H1 (cell line): ENCODE measurements at regions not wholly inside any gene's neighbourhood (a gene's known extent, or its start where the extent isn't known, plus 50 kb on each side); places are given as distances from the start of the nearest gene placed in this dataset.

Experiments
- EP300 ChIP-seq, 2 experiments: IDR thresholded peaks; 1 replicate in 1 of 2; 2 replicates in 1 of 2; pipeline ENCODE4 v1.6.1; 2011 to 2012; ENCODE audit warnings: low read depth in 2 of 2, low read length in 2 of 2, mild to moderate bottlenecking in 2 of 2, borderline replicate concordance in 1 of 2, inconsistent platforms in 1 of 2, moderate library complexity in 1 of 2
- EZH2 ChIP-seq: fragments of 200-600 bp; sonication (generic); IDR thresholded peaks from 2 replicates; pipeline ENCODE4 v1.7.1; 2012; ENCODE audit warnings: low read depth, mild to moderate bottlenecking, moderate library complexity, low read length, inconsistent platforms; ENCODE audit not compliant: severe bottlenecking
- JUND ChIP-seq: IDR thresholded peaks from 2 replicates; pipeline ENCODE4 v1.6.1; 2011; ENCODE audit warnings: mild to moderate bottlenecking, improper control_type of control experiment, low read length
- SUZ12 ChIP-seq: fragments of 200-600 bp; sonication (generic); IDR thresholded peaks from 2 replicates; pipeline ENCODE4 v1.6.1; 2012; ENCODE audit warnings: mild to moderate bottlenecking, inconsistent platforms, low read length, moderate library complexity, mixed read lengths
- TBP ChIP-seq: IDR thresholded peaks from 2 replicates; pipeline ENCODE4 v1.6.1; 2011; ENCODE audit warnings: low read depth, low read length, improper control_type of control experiment
- TF ChIP-seq, protein P1 (sequence below): IDR thresholded peaks from 2 replicates; pipeline ENCODE4 v1.6.1; 2011; ENCODE audit warnings: low read depth, mild to moderate bottlenecking, low read length; ENCODE audit not compliant: insufficient read depth
- TF ChIP-seq, protein P2 (sequence below): IDR thresholded peaks from 2 replicates; pipeline ENCODE4 v1.6.1; 2012; ENCODE audit warnings: inconsistent platforms
- TF ChIP-seq, protein P3 (sequence below), 3 experiments: IDR thresholded peaks; 1 replicate in 2 of 3; 2 replicates in 1 of 3; pipeline versions ENCODE4 v1.5.1 to v1.6.1; 2011; ENCODE audit warnings: low read length in 3 of 3, mild to moderate bottlenecking in 3 of 3, inconsistent platforms in 2 of 3, low read depth in 1 of 3, moderate library complexity in 1 of 3; ENCODE audit not compliant: insufficient read depth in 1 of 3; ENCODE audit errors: control extremely low read depth in 1 of 3

DNA sequence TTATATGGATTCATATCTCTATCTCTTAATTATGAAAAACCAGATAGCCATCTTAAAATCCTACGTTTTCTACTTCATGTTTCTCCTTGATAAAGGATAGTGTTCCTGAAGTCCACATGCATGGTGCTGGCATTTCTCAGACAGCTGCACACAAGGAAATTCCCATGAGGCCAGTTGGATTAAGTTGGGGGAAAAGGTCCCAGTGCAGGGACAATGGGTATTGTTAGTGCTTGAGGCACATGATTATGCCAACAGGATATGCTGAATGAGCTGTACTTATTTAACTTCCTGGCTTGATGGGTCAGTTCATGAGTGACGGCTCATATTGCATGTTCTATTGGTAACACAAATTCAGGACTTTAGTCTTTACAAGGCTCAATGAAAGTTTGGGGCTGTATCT lies 913.9 kb upstream of the NDST4 start:
- TF ChIP-seq EP300 (IDR thresholded peaks at IDR 0.05; ENCODE audit: borderline replicate concordance in 1 of 2, low read depth in 2 of 2, low read length in 2 of 2) (no peak), EZH2 (no peak), SUZ12 (no peak), TBP (no peak), JUND (no peak)
- TF ChIP-seq, protein P1, sequence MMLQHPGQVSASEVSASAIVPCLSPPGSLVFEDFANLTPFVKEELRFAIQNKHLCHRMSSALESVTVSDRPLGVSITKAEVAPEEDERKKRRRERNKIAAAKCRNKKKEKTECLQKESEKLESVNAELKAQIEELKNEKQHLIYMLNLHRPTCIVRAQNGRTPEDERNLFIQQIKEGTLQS: no peak
- TF ChIP-seq, protein P2, sequence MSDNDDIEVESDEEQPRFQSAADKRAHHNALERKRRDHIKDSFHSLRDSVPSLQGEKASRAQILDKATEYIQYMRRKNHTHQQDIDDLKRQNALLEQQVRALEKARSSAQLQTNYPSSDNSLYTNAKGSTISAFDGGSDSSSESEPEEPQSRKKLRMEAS: no peak
- TF ChIP-seq, protein P3, sequence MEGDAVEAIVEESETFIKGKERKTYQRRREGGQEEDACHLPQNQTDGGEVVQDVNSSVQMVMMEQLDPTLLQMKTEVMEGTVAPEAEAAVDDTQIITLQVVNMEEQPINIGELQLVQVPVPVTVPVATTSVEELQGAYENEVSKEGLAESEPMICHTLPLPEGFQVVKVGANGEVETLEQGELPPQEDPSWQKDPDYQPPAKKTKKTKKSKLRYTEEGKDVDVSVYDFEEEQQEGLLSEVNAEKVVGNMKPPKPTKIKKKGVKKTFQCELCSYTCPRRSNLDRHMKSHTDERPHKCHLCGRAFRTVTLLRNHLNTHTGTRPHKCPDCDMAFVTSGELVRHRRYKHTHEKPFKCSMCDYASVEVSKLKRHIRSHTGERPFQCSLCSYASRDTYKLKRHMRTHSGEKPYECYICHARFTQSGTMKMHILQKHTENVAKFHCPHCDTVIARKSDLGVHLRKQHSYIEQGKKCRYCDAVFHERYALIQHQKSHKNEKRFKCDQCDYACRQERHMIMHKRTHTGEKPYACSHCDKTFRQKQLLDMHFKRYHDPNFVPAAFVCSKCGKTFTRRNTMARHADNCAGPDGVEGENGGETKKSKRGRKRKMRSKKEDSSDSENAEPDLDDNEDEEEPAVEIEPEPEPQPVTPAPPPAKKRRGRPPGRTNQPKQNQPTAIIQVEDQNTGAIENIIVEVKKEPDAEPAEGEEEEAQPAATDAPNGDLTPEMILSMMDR (IDR thresholded peaks at IDR 0.05; ENCODE audit: control extremely low read depth in 1 of 3, insufficient read depth in 1 of 3, low read depth in 1 of 3, low read length in 3 of 3): no peak
